Epithelial cell of esophagus (primary cell): ENCODE measurements at regions not wholly inside any gene's neighbourhood (a gene's known extent, or its start where the extent isn't known, plus 50 kb on each side); places are given as distances from the start of the nearest gene placed in this dataset.

Experiments used
- DNase-seq: peaks from one replicate; pipeline ENCODE4 v3.0.0; 2010; ENCODE audit warnings: low read depth
- H3K4me3 ChIP-seq: 2 replicates; pipeline ENCODE4 v1.5.1; 2011; ENCODE audit warnings: mild to moderate bottlenecking, low read length, control low read depth
- CTCF ChIP-seq: IDR thresholded peaks from 2 replicates; pipeline ENCODE4 v1.5.1; 2011; ENCODE audit warnings: low read depth, mild to moderate bottlenecking, low read length, control low read depth, inconsistent platforms; ENCODE audit not compliant: insufficient read depth; ENCODE audit errors: missing control alignments

GRCh38 chr2:125095826-125096225, 1070.7 kb downstream of the CNTNAP5 start:
- H3K4me3 ChIP-seq: no peak overlapping the region
- no peak for TF ChIP-seq CTCF
- no peak for DNase-seq

- TF ChIP-seq CTCF: no peak
- no peak for DNase-seq
- no peak overlapping the region for H3K4me3 ChIP-seq
These were observed 1081.6 kb downstream of the CNTNAP5 start for GRCh38 chr2:125106710-125107109.

GRCh38 chr2:125107446-125107845, 1082.4 kb downstream of the CNTNAP5 start:
- DNase-seq: no peak
- H3K4me3 ChIP-seq: no peak overlapping the region
- TF ChIP-seq CTCF: no peak

- TF ChIP-seq CTCF: no peak
- no peak for DNase-seq
- H3K4me3 ChIP-seq: no peak overlapping the region
These were observed 1083.2 kb downstream of the CNTNAP5 start for GRCh38 chr2:125108251-125108650.

- DNase-seq: no peak
- TF ChIP-seq CTCF: no peak
- no peak overlapping the region for H3K4me3 ChIP-seq
These were observed 1100.8 kb downstream of the CNTNAP5 start for GRCh38 chr2:125125902-125126301.

- no peak for DNase-seq
- TF ChIP-seq CTCF: no peak
- H3K4me3 ChIP-seq: no peak overlapping the region
These were observed 1135.9 kb downstream of the CNTNAP5 start for GRCh38 chr2:125160947-125161346.

- H3K4me3 ChIP-seq: no peak overlapping the region
- DNase-seq: peak; percentile 46
- no peak for TF ChIP-seq CTCF
These were observed 1142.1 kb downstream of the CNTNAP5 start for GRCh38 chr2:125167152-125167551.
